ENCODE measurements at regions not wholly inside any gene's neighbourhood (a gene's known extent, or its start where the extent isn't known, plus 50 kb on each side); places are given as distances from the start of the nearest gene placed in this dataset.

DNA sequence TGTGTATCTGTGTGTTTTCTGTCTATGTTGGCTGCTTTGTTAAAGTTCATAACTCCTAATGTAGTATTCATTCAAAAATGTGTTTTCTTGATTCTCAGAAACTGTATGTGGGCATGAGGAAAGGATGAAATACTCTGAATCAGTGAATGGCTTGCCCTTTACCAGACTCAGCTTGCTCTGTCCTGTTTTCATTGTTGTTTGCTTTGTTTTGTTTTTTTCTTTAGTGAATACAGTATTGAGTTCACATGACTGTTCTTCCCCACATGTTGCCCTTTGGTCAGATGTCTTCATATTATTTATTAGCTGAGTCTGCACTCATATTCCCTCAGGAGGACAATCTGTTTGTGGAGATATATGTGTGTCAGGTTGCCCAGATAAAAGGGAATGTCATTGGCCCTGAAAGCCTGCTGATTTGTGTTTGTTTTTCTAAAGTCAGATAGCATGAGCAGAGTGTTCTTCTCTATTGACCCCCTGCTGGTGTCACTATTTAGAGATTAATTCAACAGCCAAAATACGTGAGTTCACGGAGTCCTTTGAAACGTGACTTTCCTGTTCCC is 1184.4 kb downstream of the RPA4 start:
- intact Hi-C loops (cut with DNase I; ENCODE audit: low total_unique reads), result no loop called here
- H3K4me1 ChIP-seq, result no peaks in the 10 kb centered on the region
- DNase-seq, result no peak

DNA sequence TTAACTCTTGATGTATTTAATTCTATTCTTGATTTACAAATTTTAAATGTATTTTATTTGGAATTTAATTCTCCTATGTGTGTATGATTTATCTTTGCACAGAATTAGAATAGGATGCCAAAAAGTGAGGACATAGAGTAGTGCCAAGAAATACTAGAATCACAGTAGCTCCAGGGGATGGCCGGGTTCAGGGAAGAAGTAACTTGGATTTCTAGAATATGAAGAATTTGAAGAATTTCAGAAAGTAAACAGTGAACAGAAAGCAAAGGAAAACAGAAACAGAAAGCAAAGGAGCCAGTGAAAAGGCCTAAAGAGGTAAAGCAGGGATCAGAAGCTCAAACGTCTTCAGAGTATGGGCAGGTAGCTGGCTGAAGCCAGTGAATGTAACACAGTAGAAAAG is 1187.6 kb downstream of the RPA4 start:
- no peak for DNase-seq
- H3K27me3 ChIP-seq, result no peaks in the 10 kb centered on the region
- TF ChIP-seq, protein P1, sequence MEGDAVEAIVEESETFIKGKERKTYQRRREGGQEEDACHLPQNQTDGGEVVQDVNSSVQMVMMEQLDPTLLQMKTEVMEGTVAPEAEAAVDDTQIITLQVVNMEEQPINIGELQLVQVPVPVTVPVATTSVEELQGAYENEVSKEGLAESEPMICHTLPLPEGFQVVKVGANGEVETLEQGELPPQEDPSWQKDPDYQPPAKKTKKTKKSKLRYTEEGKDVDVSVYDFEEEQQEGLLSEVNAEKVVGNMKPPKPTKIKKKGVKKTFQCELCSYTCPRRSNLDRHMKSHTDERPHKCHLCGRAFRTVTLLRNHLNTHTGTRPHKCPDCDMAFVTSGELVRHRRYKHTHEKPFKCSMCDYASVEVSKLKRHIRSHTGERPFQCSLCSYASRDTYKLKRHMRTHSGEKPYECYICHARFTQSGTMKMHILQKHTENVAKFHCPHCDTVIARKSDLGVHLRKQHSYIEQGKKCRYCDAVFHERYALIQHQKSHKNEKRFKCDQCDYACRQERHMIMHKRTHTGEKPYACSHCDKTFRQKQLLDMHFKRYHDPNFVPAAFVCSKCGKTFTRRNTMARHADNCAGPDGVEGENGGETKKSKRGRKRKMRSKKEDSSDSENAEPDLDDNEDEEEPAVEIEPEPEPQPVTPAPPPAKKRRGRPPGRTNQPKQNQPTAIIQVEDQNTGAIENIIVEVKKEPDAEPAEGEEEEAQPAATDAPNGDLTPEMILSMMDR (IDR thresholded peaks at IDR 0.05), result no peak
- no peak for TF ChIP-seq POLR2A (IDR thresholded peaks at IDR 0.05)
- H3K27ac ChIP-seq, result no peak overlapping the region
- intact Hi-C loops (cut with DNase I; ENCODE audit: low total_unique reads), result no loop called here
- no peaks in the 10 kb centered on the region for H3K4me1 ChIP-seq
- H3K36me3 ChIP-seq, result no peaks in the 10 kb centered on the region
- H3K9me3 ChIP-seq, result no peaks in the 10 kb centered on the region
- H3K4me3 ChIP-seq, result no peak overlapping the region

More for the DNA sequence above, 1184.4 kb downstream of the RPA4 start:
- no peak overlapping the region for H3K27ac ChIP-seq
- no peaks in the 10 kb centered on the region for H3K36me3 ChIP-seq
- no peaks in the 10 kb centered on the region for H3K9me3 ChIP-seq
- H3K4me3 ChIP-seq, result no peak overlapping the region
- H3K27me3 ChIP-seq, result no peaks in the 10 kb centered on the region
- TF ChIP-seq, protein P1 (IDR thresholded peaks at IDR 0.05), result no peak
- TF ChIP-seq POLR2A (IDR thresholded peaks at IDR 0.05), result no peak

DNA sequence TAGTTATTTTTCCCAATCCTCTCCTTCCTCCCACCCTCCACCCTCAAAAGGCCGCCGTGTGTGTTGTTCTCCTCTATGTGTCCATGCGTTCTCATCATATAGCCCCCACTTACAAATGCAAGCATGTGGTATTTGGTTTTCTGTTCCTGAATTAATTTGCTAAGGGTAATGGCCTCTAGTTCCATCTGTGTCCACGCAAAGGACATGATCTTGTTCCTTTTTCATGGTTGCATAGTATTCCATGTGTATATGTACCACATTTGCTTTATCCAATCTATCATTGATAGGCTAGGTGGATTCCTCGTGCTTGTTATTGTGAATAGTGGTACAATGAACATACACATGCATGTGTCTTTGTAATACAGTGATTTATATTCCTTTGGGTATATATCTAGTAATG is 1193.7 kb downstream of the RPA4 start:
- no peak for TF ChIP-seq POLR2A (IDR thresholded peaks at IDR 0.05)
- TF ChIP-seq, protein P1 (IDR thresholded peaks at IDR 0.05), result no peak
- intact Hi-C loops (cut with DNase I; ENCODE audit: low total_unique reads), result no loop called here
- H3K4me3 ChIP-seq, result no peak overlapping the region
- H3K4me1 ChIP-seq, result no peaks in the 10 kb centered on the region
- DNase-seq, result no peak
- H3K27ac ChIP-seq, result no peak overlapping the region
- no peaks in the 10 kb centered on the region for H3K36me3 ChIP-seq
- no peaks in the 10 kb centered on the region for H3K27me3 ChIP-seq
- H3K9me3 ChIP-seq, result no peaks in the 10 kb centered on the region

DNA sequence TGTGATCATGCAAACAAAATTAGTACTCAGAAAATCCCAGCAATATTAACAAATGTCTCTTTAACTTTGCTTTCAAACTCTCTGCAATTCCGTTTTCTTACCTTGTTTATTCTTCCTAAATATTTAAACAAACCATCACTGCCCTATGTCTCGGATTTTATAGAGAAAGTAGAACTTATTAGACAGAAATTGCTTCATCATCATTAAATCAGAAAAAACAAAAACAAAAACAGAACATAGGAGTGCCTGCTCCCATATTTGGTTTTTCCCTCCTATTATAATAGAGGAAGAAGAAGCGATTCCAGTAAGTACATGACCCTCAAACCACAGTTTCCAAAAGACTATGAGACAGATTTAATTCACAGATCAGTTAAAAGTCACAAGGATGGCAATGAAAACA is 1228.0 kb downstream of the RPA4 start:
- intact Hi-C loops (cut with DNase I; ENCODE audit: low total_unique reads), result no loop called here
- no peaks in the 10 kb centered on the region for H3K9me3 ChIP-seq
- H3K27me3 ChIP-seq, result no peaks in the 10 kb centered on the region
- H3K36me3 ChIP-seq, result no peaks in the 10 kb centered on the region
- TF ChIP-seq, protein P1 (IDR thresholded peaks at IDR 0.05), result no peak
- no peak for TF ChIP-seq POLR2A (IDR thresholded peaks at IDR 0.05)
- no peak for DNase-seq
- H3K27ac ChIP-seq, result no peak overlapping the region
- no peaks in the 10 kb centered on the region for H3K4me1 ChIP-seq
- H3K4me3 ChIP-seq, result no peak overlapping the region

DNA sequence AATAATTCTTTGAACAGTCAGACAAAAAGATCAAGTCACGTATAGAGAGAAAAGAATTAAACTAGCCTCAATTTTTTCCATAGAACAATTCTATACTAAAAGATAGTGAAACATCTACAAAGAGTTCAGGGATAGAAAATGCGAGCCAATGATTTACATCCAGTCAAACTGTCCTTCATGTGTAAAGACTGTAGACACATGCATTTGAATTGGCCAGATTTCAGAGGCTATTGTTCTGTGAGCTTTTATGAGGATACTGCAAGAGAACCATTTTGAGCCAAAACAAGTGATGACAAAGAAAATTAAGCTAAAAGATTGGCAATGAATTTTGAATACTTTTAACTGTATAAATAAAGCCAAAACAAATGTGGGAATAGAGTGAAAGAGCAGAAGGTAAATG is 1230.3 kb downstream of the RPA4 start:
- intact Hi-C loops (cut with DNase I; ENCODE audit: low total_unique reads), result no loop called here
- TF ChIP-seq POLR2A (IDR thresholded peaks at IDR 0.05), result no peak
- TF ChIP-seq, protein P1 (IDR thresholded peaks at IDR 0.05), result no peak
- Histone ChIP-seq H3K4me3 (no peak overlapping the region), H3K36me3 (no peaks in the 10 kb centered on the region), H3K27ac (no peak overlapping the region), H3K9me3 (no peaks in the 10 kb centered on the region), H3K4me1 (no peaks in the 10 kb centered on the region), H3K27me3 (no peaks in the 10 kb centered on the region)
- no peak for DNase-seq
